A673 (cell line): ENCODE measurements at regions not wholly inside any gene's neighbourhood (a gene's known extent, or its start where the extent isn't known, plus 50 kb on each side); places are given as distances from the start of the nearest gene placed in this dataset.

ENCODE experiments used
- BruUV-seq: library from RNA; stranded (reverse); fragments of 400-500 nt; replicated peaks from 2 replicates; lab custom pipeline; 2021; lab: Mats Ljungman, UMichigan
- CTCF ChIA-PET: fragments of 300-600 bp; sonication (Branson Sonifier 250); formaldehyde crosslinking; loops from one replicate; lab custom pipeline; 2022; ENCODE audit warnings: antibody characterized with exemption; lab: Charles Lee
- POLR2A ChIA-PET: fragments of 300-600 bp; sonication (Branson Sonifier 250); formaldehyde crosslinking; loops from one replicate; lab custom pipeline; 2022; ENCODE audit warnings: antibody characterized with exemption; ENCODE audit not compliant: low non-redundant PET; lab: Charles Lee
- DNase-seq: peaks from one replicate; pipeline ENCODE4 v3.0.0-alpha.2; 2015; ENCODE audit warnings: low spot score
- H3K27ac ChIP-seq: fragments of 200-600 bp; sonication (generic); 2 replicates; pipeline ENCODE4 v1.5.1; 2016; ENCODE audit warnings: mixed run types, low read depth, mild to moderate bottlenecking, mixed read lengths, antibody characterized with exemption, low read length; ENCODE audit not compliant: poor library complexity, severe bottlenecking
- H3K27me3 ChIP-seq: fragments of 200-600 bp; sonication (generic); replicated peaks from 2 replicates; pipeline ENCODE4 v1.6.1; 2017; ENCODE audit warnings: mixed run types, low read depth, mild to moderate bottlenecking, mixed read lengths, antibody characterized with exemption, low read length; ENCODE audit not compliant: insufficient read depth, poor library complexity
- H3K36me3 ChIP-seq: fragments of 200-600 bp; sonication (generic); 2 replicates; pipeline ENCODE4 v1.6.1; 2016; ENCODE audit warnings: mixed run types, mild to moderate bottlenecking, mixed read lengths, antibody characterized with exemption, low read length; ENCODE audit not compliant: insufficient read depth, poor library complexity, severe bottlenecking
- H3K4me1 ChIP-seq: fragments of 200-600 bp; sonication (generic); 2 replicates; pipeline ENCODE4 v1.6.1; 2017; ENCODE audit warnings: mixed run types, mild to moderate bottlenecking, mixed read lengths, antibody characterized with exemption, low read length; ENCODE audit not compliant: insufficient read depth, poor library complexity, severe bottlenecking
- H3K4me3 ChIP-seq: fragments of 200-600 bp; sonication (generic); 2 replicates; pipeline ENCODE4 v1.5.1; 2016; ENCODE audit warnings: low read depth, mixed run types, mild to moderate bottlenecking, mixed read lengths, low read length; ENCODE audit not compliant: poor library complexity, severe bottlenecking
- H3K9me3 ChIP-seq: fragments of 200-600 bp; sonication (generic); 2 replicates; pipeline ENCODE4 v1.6.1; 2016; ENCODE audit warnings: mixed run types, low read depth, mild to moderate bottlenecking, mixed read lengths, antibody characterized with exemption, low read length; ENCODE audit not compliant: poor library complexity, severe bottlenecking
- CTCF ChIP-seq: fragments of 300-800, 200-600 bp; sonication (generic); conservative IDR thresholded peaks from 2 replicates; pipeline ENCODE4 v1.5.1; 2017; ENCODE audit warnings: low read depth, mild to moderate bottlenecking, antibody characterized with exemption, low read length, moderate library complexity, mixed read lengths
- EZH2 ChIP-seq: fragments of 200-600 bp; sonication (generic); IDR thresholded peaks from 2 replicates; pipeline ENCODE4 v1.6.1; 2017; ENCODE audit warnings: borderline replicate concordance, low read depth, mild to moderate bottlenecking, mixed read lengths, antibody characterized with exemption, low read length; ENCODE audit not compliant: poor library complexity, severe bottlenecking
- intact Hi-C: fragments of 100-400 bp; cut with micrococcal nuclease; formaldehyde crosslinking; loops from one replicate; pipeline ENCODE4 v1.10.0; 2022; ENCODE audit not compliant: unreplicated experiment

DNA sequence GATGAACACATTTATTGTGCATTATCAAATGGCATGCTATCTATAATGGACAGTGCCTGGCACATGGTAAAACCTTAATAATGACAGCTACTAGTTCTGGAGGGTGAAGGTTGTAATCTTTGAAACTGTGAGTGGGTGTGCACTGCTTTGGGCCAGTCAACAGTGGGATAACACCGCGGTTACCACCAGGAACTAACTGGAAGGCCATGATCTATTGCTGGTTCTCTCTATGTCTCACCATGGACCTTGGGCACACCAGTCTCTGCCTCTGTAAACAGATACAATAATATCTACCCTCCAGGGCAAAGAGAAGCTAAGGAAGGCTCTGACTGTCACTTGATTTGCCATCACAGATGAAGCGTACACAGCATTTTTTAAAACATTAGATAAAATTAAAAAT is 198.6 kb upstream of the ESRRG start:
- H3K4me1 ChIP-seq, result no peaks in the 10 kb centered on the region
- no peak overlapping the region for H3K27ac ChIP-seq
- POLR2A ChIA-PET, result no interaction called here
- H3K36me3 ChIP-seq, result no peaks in the 10 kb centered on the region
- no peak for TF ChIP-seq CTCF
- TF ChIP-seq EZH2, result no peak
- BruUV-seq, result no TSS peak
- H3K9me3 ChIP-seq, result no peaks in the 10 kb centered on the region
- H3K4me3 ChIP-seq, result no peak overlapping the region
- CTCF ChIA-PET, result no interaction called here
- H3K27me3 ChIP-seq, result peaks cover 9% of the 10 kb centered on the region
- intact Hi-C loops, result no loop called here
- DNase-seq, result no peak

- intact Hi-C loops, result no loop called here
- Histone ChIP-seq H3K27me3 (peaks cover 9% of the 10 kb centered on the region), H3K4me1 (no peaks in the 10 kb centered on the region), H3K4me3 (no peak overlapping the region), H3K27ac (no peak overlapping the region), H3K36me3 (no peaks in the 10 kb centered on the region), H3K9me3 (no peaks in the 10 kb centered on the region)
- DNase-seq, result no peak
- ChIA-PET CTCF (no interaction called here), POLR2A (no interaction called here)
- TF ChIP-seq EZH2, result no peak
- TF ChIP-seq CTCF, result no peak
- BruUV-seq, result no TSS peak
Measured at GRCh38 chr1:216919060-216919970, 196.1 kb upstream of the ESRRG start.

GRCh38 chr1:216916890-216917438 is 193.7 kb upstream of the ESRRG start:
- no peaks in the 10 kb centered on the region for H3K4me1 ChIP-seq
- BruUV-seq, result no TSS peak
- no peak overlapping the region for H3K4me3 ChIP-seq
- ChIA-PET POLR2A (no interaction called here), CTCF (no interaction called here)
- no peaks in the 10 kb centered on the region for H3K9me3 ChIP-seq
- intact Hi-C loops, result no loop called here
- no peak for DNase-seq
- no peaks in the 10 kb centered on the region for H3K36me3 ChIP-seq
- no peaks in the 10 kb centered on the region for H3K27me3 ChIP-seq
- no peak overlapping the region for H3K27ac ChIP-seq
- TF ChIP-seq CTCF, result no peak
- no peak for TF ChIP-seq EZH2
